H1 (cell line): ENCODE measurements at regions not wholly inside any gene's neighbourhood (a gene's known extent, or its start where the extent isn't known, plus 50 kb on each side); places are given as distances from the start of the nearest gene placed in this dataset.

Source experiments
- GTF2F1 ChIP-seq: IDR thresholded peaks from 2 replicates; pipeline ENCODE4 v1.6.1; 2012; ENCODE audit warnings: low read depth, low read length, improper control_type of control experiment, borderline replicate concordance
- TF ChIP-seq, protein P1 (sequence below): IDR thresholded peaks from 2 replicates; pipeline ENCODE4 v1.6.1; 2011; ENCODE audit warnings: low read depth, mild to moderate bottlenecking, low read length; ENCODE audit not compliant: insufficient read depth

DNA sequence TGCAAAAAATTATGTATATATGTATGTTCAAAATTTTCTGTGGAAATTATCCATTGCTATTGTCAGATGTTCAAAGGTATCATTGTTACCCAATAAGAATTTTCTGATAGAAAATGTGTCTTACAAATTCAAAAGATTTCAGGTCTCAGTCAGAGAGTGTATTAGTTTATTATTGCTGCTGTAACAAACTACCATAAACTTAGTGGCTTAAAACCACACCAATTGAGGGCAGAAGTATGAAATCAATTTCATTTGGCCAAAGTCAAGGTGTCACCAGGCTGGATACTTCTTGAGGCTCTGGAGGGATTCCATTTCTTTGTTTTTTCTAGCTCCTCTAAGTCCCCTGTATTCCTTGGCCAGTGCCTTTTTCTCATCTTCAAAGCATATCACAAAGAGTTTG lies 914.4 kb upstream of the ROBO1 start:
- TF ChIP-seq, protein P1, sequence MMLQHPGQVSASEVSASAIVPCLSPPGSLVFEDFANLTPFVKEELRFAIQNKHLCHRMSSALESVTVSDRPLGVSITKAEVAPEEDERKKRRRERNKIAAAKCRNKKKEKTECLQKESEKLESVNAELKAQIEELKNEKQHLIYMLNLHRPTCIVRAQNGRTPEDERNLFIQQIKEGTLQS: no peak
- no peak for TF ChIP-seq GTF2F1
